Transverse colon (tissue), 3 donors: ENCODE measurements at regions not wholly inside any gene's neighbourhood (a gene's known extent, or its start where the extent isn't known, plus 50 kb on each side); places are given as distances from the start of the nearest gene placed in this dataset.
"Not testable (repeated sequence)": the region's sequence is repeated elsewhere in the genome, so short reads cannot be mapped to it uniquely, and the experiment has no call there.

Experiments
- EP300 ChIP-seq: sonication (generic); formaldehyde crosslinking; IDR thresholded peaks from one replicate; pipeline ENCODE4 v1.6.1; 2017; ENCODE audit warnings: antibody characterized with exemption, low read depth
- TF ChIP-seq, protein P1 (sequence below), 5 experiments: fragments of 200-600 bp in 3 of 5; fragments of 450-650 bp in 2 of 5; sonication (generic) in 3 of 5; IDR thresholded peaks; 1 replicate in 2 of 5; 2 replicates in 3 of 5; pipeline ENCODE4 v1.5.1; 2016 to 2017; ENCODE audit warnings: antibody characterized with exemption in 5 of 5, inconsistent platforms in 3 of 5, mild to moderate bottlenecking in 2 of 5, moderate library complexity in 1 of 5

DNA sequence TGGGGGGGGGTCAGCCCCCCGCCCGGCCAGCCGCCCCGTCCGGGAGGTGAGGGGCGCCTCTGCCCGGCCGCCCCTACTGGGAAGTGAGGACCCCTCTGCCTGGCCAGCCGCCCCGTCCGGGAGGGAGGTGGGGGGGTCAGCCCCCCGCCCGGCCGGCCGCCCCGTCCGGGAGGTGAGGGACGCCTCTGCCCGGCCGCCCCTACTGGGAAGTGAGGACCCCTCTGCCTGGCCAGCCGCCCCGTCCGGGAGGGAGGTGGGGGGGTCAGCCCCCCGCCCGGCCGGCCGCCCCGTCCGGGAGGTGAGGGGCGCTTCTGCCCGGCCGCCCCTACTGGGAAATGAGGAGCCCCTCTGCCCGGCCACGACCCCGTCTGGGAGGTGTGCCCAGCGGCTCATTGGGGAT, 210.7 kb upstream of the RPL34 start:
- TF ChIP-seq, protein P1, sequence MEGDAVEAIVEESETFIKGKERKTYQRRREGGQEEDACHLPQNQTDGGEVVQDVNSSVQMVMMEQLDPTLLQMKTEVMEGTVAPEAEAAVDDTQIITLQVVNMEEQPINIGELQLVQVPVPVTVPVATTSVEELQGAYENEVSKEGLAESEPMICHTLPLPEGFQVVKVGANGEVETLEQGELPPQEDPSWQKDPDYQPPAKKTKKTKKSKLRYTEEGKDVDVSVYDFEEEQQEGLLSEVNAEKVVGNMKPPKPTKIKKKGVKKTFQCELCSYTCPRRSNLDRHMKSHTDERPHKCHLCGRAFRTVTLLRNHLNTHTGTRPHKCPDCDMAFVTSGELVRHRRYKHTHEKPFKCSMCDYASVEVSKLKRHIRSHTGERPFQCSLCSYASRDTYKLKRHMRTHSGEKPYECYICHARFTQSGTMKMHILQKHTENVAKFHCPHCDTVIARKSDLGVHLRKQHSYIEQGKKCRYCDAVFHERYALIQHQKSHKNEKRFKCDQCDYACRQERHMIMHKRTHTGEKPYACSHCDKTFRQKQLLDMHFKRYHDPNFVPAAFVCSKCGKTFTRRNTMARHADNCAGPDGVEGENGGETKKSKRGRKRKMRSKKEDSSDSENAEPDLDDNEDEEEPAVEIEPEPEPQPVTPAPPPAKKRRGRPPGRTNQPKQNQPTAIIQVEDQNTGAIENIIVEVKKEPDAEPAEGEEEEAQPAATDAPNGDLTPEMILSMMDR (IDR thresholded peaks at IDR 0.05), result not testable (repeated sequence)
- TF ChIP-seq EP300, result not testable (repeated sequence)
